ENCODE measurements at regions not wholly inside any gene's neighbourhood (a gene's known extent, or its start where the extent isn't known, plus 50 kb on each side); places are given as distances from the start of the nearest gene placed in this dataset.

DNA sequence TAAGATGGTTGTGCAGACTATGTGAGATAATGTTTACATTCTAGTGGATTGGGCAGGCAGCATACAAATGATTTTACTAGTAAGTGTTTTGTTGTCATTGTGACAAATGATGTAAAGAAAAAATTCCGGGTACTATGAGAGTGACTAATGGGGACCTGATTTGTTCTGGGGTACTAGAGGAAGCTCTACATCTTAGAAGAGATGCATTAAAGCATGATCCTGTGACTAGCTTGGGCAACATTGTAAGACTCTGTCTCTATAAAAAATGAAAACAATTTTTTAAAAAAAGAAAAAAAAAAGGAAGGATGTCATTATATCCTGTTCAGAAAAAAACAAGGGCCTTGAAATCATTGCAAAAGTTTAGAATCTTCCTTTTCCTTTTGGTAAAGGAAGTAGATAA is 58.1 kb upstream of the MYRIP start:
- DNase-seq, result no peak

DNA sequence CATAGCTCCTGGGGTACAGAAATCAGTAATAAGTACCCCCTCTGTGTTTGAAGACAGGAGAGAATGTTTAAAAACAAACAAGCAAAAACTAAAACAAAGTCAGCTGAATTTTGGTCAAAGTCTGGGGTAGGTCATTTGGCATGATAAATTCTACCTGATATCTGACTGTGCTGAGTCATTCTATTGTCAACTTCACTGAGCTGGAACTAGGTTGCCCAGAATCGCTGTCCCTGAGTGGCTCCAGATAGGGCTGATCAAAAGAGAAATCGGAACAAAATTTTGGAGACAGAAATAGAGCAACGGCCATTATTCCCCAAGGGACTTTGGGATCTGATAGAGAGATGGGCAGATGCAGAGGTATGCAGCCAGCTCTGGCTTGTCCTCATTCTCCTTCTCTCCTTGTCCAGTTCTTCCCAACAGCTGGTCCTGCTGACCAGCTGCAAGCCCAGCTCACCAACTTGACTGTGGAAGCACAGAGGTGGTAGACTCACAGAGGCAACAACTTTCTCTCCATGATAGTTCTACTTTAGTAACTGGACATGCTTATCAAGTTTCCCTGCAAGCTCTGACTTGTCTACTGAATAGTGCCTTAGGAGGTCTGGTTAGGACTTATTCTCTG is 57.3 kb upstream of the MYRIP start:
- no peak for DNase-seq

- no peak for DNase-seq
These were observed 56.7 kb upstream of the MYRIP start for GRCh38 chr3:39752751-39753150.

- DNase-seq, result no peak
These were observed 56.0 kb upstream of the MYRIP start for GRCh38 chr3:39753391-39753790.

DNA sequence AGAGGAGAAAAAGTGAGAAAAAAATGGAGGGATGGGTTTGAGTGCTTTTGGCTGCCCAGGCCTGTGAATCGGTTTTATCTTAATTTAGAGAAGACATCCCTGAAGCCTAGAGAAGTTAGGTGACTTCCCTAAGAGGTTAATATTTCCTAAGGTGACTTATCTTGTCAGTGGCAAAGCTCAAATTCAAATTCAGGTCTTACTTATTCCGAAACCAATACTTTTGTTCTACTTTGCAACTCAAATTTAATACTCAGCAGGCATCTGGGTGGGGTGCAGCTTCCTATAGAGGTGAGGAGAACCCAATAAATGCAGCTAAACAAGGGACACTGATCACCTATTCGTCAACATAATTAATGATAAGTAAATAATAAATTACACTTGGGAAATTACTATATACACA is 54.9 kb upstream of the MYRIP start:
- DNase-seq, result no peak

DNA sequence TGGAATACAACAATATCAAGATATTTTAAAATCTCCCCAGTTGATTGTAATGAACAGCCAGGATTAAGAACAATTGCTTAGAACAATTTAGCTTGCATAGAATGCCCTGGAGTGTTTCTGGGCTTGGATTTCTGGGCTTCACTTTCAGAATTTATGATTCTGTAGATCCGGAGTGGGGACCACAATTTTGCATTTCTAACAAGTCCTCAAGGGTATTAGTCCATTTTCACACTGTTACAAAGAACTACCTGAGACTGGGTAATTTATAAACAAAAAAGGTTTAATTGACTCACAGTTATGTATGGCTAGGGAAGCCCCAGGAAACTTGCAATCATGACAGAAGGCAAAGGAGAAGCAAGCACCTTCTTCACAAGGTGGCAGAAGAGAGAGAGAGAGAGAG is 54.3 kb upstream of the MYRIP start:
- DNase-seq, result no peak

- DNase-seq, result no peak
These were observed 52.1 kb upstream of the MYRIP start for GRCh38 chr3:39757307-39757706.
